HG02759 (cell line): ENCODE measurements at regions not wholly inside any gene's neighbourhood (a gene's known extent, or its start where the extent isn't known, plus 50 kb on each side); places are given as distances from the start of the nearest gene placed in this dataset.
"Not testable (repeated sequence)": the region's sequence is repeated elsewhere in the genome, so short reads cannot be mapped to it uniquely, and the experiment has no call there.

Source experiments
- ATAC-seq: cut with Tn5 transposase; IDR thresholded peaks from one replicate; pipeline ENCODE4 v1.9.1; 2021; ENCODE audit warnings: mild to moderate bottlenecking, moderate library complexity; ENCODE audit not compliant: unreplicated experiment

DNA sequence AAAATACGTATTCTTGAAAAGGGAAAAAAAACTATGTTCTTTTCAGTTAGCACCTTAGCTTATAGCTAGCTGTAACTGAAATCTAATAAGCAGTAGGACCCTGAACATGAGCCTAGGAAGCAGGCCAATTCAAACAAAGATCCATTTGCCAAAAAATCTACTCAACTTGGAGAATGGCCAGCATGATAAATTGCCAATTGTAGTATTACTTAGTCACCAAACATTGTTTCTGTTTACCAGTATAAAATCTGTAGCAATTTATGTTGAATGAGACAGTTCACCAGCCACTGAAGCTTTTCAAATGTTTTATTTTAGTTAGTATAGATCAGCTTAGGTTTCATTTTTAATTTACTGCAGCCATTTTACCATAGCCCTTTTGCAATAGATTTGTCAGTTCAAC, 323.6 kb upstream of the DIPK2B start:
- ATAC-seq: no peak

DNA sequence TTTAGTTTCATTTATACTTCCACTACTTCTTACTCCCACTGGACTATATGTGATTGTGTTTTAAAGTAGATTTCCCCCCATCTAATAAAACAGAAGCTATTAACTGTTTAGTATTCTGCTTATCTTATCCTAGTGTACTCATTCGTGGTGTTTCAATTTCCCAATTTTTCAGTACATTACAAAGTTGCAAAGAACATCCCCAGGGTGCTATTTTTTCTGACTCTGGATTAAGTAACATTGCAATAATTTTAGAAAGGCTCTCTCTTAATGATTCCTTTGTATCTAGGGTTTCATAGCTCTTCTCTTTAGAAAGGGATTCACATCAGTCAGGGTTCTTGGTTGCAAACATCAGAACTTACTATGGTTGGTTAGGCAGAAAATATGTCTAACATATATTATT, 317.9 kb upstream of the DIPK2B start:
- ATAC-seq: no peak

DNA sequence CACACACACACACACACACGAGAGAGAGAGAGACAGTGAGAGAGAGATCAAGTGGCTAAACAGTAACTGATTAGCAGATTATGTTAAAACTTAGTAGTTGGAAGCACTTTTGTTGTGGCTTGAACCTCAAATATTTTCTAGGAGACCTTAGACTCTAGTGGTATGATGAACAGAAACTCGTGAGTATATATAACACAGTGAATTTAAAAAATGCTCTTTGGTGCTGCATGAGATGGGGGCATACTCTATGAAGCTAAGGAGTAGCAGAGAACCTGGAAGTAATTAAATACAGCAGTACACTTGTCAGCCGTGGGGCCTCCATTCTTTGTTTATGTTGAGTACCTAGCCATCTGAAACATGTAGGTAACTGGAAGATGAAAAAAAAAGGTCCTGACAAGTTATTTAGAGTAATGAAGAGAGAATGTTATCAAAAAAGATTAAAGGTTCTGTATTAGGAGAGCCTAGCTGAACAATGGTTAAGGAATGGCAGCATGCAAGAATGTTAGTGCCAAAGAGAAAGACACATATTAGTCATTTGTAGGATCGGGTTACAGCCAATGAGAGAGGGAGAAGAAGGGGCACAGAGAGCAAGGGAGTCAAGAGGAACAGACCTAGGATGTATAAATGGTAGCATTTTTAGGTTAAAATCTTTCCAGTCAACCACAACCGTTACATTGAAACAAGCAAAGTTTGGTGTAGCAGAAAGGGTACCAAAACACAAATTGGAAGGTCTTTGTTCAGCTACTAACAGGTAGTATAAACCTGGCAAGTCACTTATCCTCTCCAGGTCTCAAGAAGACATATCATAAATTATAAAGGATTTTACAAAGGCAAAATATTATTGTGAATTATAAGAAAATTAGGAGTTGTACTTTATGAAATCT, 316.7 kb upstream of the DIPK2B start:
- no peak for ATAC-seq

DNA sequence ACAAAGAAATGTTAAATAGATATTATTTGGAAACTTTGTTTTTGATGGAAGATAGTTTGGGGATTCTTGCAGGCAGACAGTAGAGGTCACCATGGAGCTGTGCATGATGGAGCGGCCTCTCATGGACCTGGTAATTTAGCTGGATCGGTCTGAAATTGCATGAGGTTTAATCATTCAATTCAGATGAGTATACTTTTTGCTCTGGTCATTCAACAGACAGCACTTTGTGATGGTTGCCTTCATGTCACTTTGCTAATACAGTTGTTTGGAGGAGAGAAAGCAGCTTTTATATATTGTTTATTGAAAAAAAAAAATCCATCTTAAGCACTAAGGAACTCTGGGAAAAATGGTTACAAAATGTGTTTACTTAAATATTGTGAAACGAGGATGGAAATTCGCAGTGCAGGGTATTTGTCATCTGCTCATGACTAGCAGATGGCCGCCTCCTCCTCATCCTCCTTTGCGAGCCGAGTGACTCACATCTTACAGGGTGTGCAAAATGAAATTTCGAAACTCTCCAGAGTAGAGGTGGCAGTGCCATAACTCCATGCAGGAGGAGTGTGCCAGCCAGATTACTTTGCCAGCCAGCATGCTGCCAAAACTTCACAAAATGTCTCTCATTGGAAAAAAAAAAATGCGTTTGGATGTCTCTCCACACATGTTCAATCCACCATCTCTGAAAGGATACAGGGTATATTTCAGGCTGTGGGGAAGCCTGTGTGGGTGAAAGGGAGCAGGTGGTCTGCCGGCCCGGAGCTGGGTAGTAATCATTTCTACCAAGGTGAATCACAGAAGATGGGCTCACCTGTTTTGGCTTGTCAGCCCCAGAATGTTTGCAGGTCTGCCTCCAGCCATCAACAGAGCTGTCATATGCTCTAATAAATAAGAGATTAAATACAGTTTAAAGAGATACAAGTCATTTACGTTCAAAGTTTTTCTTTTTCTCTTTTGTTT, 314.9 kb upstream of the DIPK2B start:
- no peak for ATAC-seq

DNA sequence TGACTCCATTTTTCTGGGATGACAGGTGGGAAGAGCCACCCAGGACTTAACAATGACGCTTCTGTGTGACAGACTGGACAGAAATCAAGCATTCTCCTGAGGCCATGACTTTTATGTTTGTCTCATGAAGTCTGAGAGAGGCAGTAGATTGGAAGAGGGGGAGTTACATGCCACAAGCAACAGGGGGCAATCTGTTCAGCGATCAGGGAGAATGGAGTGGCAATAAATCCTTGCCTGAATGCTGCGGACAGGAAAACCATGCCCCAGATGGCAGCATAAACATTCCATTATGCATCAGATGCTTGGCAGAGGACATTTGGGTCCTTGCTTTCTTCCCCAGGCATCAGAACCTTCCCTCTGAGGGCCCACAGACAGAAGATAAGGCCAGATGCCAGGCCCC, 312.4 kb upstream of the DIPK2B start:
- ATAC-seq: no peak

DNA sequence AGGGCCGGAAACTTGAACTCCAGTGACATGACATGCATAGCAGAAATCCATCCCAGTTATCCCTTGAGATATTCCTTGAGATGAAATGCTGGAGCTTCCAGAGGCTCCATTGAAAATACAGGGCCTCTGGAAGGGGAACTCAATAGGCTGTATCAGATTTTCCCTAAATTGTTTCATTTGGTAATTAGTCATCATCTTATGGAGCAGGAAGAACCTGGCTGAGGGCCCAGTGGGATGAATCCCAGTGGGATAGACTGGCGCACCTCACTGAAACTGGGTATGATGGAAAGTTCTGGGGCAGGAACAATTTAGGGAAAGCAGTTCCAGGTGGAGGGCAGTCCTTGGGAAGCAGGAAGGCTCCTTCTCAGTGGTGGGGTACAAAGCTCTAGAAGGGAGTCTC, 307.8 kb upstream of the DIPK2B start:
- no peak for ATAC-seq

DNA sequence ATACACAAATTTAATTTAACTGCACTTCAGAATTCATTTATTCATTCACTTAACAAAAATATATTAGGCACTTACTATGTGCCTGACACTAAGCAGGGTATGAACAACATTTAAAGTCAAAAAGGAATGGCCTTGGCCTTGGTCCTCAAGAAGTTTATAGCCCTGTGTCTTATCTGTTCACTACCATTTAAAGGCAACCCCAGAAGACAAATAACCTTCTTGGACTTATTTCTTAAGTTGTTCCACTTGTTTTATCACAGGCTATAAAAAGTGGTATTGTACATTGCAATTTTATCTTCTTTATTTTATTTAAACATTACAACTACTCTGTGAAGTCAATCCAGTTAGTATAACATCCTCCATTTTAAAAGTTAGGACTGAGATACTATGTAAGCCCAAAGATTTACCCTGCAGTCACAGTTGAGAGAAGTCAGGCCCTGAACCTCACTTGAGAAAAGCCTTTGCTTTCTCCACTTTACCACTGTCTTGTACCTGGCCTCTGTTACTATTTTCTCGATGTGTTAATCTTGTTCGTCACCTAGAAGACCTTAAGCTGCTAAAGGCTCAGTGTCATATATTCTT, 305.6 kb upstream of the DIPK2B start:
- no peak for ATAC-seq

DNA sequence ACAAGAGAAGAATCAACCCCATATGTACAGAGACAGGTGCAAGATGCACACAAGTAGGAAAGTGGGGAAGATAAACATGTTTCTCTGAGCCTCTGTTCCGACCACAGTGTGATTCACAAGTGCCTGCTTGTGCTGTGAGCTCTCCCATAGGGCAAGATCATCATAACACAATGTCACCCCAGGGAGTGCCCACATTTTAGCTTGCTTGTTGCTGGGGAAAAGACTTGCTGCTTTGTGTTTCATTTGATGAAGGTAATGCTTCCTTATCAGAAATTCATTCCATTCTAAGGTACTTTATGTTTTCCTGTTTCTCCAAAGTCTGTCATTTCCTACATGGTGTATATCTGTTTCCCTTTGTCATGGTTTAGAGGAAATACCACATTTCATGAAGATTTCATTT, 304.5 kb upstream of the DIPK2B start:
- ATAC-seq: no peak

DNA sequence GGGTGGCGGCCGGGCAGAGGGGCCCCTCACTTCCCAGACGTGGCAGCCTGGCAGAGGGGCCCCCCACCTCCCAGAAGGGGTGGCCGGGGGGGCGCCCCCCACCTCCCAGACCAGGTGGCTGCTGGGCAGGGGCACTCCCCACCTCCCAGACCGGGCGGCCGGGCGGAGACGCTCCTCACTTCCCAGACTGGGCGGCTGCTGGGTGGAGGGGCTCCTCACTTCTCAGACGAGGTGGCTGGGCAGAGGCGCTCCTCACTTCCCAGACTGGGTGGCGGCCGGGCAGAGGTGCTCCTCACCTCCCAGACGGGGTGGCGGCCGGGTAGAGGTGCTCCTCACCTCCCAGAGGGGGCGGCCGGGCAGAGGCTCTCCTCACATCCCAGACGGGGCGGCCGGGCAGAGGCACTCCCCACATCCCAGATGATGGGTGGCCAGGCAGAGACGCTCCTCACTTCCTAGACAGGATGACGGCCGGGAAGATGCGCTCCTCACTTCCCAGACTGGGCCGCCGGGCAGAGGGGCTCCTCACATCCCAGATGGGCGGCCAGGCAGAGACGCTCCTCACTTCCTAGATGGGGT, 303.2 kb upstream of the DIPK2B start:
- not testable (repeated sequence) for ATAC-seq

DNA sequence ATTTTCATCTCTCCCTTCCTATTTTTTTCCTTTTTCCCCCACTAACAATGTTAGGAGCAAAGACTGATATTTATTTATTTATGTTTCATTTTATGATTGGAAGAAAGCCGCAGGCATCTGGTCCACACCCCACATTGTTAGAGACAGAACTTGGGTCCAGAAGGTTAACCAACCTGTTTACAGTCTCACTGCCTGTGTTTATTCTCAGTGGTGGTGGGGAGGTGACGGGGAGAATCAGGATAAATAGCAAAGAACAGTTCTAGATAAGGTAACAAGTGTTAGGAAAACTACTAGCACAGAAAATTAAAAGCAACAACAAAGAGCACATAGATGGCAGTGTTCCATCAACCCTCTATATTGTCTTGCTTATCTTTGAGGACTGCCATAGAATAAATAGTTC, 301.7 kb upstream of the DIPK2B start:
- ATAC-seq: no peak

DNA sequence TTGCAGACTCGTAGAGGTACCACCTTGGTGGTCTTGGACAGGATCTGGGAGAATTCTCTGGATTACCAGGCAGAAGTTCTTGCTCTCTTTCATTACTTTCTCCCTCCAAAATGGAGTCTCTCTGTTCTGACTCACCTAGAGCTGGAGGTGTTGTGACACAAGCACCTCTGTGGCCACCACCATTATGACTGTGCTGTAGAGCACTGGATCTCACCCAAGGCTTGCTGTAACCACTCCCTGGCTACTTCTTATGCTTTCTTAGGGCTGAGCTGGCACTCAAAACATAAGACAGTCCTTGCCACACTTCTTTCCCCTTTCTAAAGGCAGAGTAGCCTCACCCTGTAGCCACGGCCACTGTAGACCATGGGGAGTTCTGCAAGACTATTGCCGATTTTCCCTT, 296.6 kb upstream of the DIPK2B start:
- ATAC-seq: no peak

DNA sequence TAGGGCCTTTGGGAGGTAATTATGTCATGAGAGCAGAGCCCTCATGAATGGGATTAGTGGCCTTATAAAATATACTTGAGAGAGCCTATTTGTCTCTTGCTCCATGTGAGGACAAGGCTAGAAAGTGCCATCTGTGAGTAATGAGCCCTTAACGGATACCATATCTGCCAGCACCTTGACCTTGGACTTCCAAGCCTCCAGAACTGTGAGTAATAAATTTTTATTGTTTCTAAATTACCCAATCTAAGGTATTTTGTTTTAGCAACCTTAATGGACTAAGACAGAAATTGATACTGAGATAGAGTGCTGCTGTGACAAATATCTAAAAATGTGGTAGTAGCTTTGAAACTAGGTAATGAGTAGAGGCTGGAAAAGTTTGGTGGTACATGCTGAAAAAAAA, 285.0 kb upstream of the DIPK2B start:
- ATAC-seq: no peak

DNA sequence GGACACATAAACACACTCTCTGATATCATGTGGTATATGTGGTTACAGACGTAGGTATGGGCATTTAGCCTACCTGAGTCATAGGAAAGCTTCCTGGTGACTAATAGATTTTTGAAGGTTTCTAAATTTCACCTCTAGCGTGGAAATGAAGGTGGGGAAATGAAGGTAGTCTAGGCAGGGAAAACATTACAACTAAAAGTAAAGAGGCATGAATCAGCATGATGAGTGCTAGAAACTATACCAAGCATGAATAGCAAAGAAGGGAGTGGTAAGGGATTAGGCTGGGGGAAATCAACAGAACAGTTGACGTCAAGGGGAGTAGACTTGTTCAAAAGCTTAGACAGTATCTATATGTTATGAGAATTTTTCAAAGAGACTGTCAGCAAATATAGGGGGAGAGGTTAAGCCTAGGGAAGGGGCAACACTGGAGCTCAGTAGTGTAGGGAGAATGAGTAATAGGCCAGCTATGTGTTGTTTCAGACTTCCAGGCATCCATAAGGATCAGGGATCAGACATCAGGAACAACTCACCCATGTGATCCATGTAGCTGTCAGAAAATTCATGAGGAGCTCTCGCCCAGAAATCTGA, 279.3 kb upstream of the DIPK2B start:
- ATAC-seq: no peak

DNA sequence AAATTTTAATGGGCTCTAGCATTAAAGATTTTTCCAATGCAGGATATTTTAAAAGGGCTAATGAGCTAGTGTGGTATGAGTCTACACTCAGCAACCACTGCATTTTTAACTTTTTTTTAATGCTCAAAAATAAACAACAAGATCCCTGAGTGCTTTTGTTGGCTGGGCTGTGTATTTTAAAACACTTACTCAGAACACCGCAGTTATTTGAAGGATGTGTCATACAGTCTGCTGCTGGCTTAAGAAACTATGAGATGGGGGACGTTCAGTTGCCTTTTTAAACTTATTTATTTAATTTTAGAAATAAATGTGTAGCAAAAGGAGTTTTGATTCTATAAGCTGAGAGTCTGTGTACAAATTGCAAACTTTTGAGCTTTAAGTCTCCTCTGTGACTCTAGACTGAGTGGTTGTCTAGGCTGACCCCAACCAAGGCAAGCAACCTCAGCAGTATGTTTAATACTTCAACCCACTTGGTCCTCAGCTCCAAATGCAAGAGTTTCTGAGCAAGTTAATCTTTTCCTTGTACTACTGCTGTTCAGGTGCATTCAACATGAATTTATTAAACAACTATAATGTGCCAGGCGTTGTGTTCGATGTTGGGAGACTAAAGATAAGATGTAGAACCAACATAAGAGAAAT, 278.6 kb upstream of the DIPK2B start:
- ATAC-seq: no peak

DNA sequence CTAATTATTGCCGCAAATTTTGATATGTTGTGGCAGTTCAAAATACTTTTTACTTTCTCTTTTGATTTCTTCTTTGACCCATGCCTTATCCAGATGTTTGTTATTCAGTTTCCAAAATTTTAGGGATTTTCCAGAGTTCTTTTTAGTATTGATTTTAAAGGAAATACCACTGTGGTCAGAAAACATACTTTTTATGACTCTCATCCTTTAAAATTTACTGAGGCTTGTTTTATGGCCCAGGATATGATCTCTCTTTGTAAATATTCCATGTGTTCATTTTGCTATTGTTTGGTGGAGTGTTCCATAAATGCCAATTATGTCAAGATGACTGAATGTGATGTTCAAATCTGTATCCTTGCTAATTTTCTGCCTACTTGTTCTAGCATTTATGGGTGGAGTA, 272.3 kb upstream of the DIPK2B start:
- no peak for ATAC-seq

DNA sequence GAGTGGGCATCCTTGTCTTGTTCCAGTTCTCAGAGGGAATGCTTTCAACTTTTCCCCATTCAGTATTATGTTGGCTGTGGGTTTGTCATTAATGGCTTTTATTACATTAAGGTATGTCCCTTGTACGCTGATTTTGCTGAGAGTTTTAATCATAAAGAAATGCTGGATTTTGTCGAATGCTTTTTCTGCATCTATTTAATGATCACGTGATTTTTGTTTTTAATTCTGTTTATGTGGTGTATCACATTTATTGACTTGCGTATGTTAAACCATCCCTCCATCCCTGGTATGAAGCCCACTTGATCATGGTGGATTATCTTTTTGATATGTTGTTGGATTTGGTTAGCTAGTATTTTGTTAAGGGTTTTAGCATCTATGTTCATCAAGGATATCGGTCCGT, 266.9 kb upstream of the DIPK2B start:
- not testable (repeated sequence) for ATAC-seq

DNA sequence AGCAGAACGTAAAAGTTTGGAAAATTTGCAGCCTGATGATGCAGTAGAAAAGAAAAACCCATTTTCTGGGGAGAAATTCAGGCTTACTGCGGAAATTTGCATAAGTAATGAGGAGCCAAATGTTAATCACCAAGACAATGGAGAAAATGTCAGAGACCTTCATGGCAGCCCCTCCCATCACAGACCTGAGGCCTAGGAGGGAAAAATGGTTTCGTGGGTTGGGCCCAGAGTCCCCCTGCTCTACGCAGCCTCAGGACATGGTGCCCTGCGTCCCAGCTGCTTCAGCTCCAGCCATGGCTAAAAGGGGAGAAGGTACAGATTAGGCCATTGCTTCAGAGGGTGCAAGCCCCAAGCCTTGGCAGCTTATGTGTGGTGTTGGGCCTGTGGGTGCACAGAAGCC, 255.1 kb upstream of the DIPK2B start:
- not testable (repeated sequence) for ATAC-seq

DNA sequence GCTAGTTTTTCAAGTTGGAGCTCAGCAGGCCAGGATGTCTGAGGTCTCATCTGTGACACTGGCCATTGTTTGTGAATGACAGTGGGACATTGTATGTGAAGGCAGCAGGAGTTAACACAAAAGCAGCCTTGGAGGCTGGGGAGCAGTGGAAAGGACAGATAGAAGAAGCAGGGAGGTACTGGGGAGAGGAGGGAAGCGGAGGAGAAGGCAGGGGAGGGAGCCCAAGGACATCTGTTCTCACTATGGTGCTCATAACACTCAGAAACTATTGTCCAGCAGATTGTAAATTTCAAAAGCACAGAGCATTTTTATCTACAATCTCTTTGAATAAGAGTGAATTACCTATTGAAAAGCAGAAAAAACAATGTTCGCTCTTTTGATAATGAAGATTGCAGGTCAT, 253.6 kb upstream of the DIPK2B start:
- ATAC-seq: no peak

DNA sequence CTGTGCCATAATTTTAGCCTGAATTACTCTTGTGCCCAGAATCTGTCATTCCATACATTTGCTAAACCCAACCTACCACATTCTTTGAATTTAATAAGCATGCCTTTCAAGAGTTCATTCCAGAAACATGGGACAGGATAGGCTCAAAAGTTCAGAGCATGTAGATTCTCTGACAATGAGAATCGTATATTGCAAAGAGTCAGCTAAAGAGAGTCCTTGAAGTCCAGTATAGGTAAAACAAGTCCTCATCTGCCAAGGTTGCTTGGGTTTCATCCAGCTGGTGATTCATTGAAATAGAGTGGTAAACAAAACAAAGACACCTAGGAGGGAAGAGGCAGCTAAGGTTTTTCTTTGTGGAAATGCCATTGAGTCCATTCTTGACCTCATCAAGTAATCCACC, 249.3 kb upstream of the DIPK2B start:
- no peak for ATAC-seq

DNA sequence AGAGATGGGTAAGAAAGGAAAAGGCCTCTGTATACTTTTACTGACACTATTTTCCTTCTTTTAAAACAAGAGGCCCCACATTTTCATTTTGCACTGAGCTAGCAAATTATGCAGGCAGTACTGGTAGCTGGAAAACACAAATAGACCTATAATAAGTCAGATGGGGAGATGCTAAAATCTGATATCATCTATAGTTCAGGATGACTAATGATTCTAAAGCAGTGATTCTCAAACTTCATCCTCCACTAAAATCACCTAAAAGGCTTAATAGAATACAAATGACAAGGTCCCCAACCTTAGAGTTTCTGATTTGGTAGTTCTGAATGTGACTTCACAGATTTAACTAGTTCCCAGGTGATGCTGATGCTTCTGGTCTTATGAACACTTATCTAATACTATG, 247.3 kb upstream of the DIPK2B start:
- no peak for ATAC-seq
